ENCODE measurements at regions not wholly inside any gene's neighbourhood (a gene's known extent, or its start where the extent isn't known, plus 50 kb on each side); places are given as distances from the start of the nearest gene placed in this dataset.

- TF ChIP-seq POLR2AphosphoS5 (IDR thresholded peaks at IDR 0.05; ENCODE audit: low read depth, low read length) (no peak), CTCF (IDR thresholded peaks at IDR 0.05) (no peak), REST (IDR thresholded peaks at IDR 0.05; ENCODE audit: insufficient read depth in 1 of 2, low read depth in 2 of 2, low read length in 1 of 2) (no peak)
Observed at GRCh38 chrX:2581296-2581695, 80.5 kb upstream of the DHRSX start.
